ENCODE measurements at regions not wholly inside any gene's neighbourhood (a gene's known extent, or its start where the extent isn't known, plus 50 kb on each side); places are given as distances from the start of the nearest gene placed in this dataset.

DNA sequence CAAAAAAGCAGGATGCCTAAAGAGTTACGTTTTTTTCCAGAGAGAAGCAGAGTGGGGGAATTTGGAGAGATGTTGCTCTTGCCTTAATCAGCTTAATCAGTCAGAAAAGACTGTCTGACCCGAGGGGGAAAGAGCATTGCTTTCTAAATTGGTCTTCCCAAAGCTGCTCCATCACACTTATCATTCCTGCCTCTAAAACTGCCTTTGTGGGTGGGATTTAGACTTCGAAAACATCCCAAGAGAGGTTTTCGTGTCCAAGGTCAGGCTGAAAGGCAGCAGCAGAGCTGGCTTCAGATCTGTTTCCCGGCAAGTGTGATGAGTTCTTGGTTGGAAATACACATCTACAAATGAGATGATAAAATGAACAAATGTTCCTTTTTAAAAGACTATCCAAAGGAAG is 155.2 kb downstream of the SH2D1A start:
- Mint-ChIP-seq H3K9me3 (ENCODE audit: low read depth) (no peaks in the 10 kb centered on the region), H3K27ac (no peak overlapping the region), H3K4me3 (no peak overlapping the region), H3K4me1 (ENCODE audit: low read depth) (peaks cover 6% of the 10 kb centered on the region), H3K36me3 (no peaks in the 10 kb centered on the region), H3K27me3 (no peaks in the 10 kb centered on the region)

DNA sequence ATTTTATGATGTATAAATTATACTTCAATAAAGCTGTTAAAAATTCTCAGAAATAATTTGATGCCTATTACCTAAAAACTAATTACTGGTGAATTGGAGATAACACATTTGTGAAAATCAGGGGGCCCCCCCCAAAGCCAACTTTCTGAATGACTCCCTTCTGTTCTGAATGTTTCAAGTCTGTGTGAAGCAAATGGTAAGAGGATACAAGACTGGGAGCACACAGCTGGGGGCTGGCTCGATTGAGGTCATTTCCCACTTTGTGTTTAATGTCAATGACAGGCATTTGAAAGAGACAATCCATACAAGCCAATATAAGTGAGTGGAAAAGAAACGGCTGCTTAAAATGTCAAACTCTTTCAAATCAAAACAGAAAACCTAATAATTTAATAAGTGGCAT is 155.8 kb downstream of the SH2D1A start:
- H3K4me1 Mint-ChIP-seq (ENCODE audit: low read depth), result peaks cover 6% of the 10 kb centered on the region
- no peak overlapping the region for H3K27ac Mint-ChIP-seq
- H3K4me3 Mint-ChIP-seq, result no peak overlapping the region
- no peaks in the 10 kb centered on the region for H3K27me3 Mint-ChIP-seq
- H3K36me3 Mint-ChIP-seq, result no peaks in the 10 kb centered on the region
- H3K9me3 Mint-ChIP-seq (ENCODE audit: low read depth), result no peaks in the 10 kb centered on the region

DNA sequence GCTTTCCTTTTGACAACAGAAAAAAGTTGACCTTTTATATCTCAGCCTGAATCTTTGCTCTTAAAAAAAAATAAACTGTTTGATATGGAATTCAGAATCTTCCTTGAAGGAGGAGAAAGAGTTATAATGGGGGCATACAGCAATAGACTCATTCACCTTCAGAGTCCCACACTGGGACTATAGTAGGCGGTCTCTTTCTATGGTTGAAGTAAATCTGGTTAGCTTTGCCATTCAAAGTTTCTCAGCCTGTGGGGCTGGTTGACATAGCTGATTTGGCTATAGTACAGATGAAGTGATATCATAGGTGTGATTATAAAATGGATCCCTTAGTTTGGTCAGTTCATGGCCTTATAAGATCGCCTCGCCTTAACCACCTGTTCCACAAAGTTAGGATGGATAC is 156.2 kb downstream of the SH2D1A start:
- H3K9me3 Mint-ChIP-seq (ENCODE audit: low read depth), result no peaks in the 10 kb centered on the region
- no peak overlapping the region for H3K27ac Mint-ChIP-seq
- peaks cover 6% of the 10 kb centered on the region for H3K4me1 Mint-ChIP-seq (ENCODE audit: low read depth)
- H3K27me3 Mint-ChIP-seq, result no peaks in the 10 kb centered on the region
- no peaks in the 10 kb centered on the region for H3K36me3 Mint-ChIP-seq
- no peak overlapping the region for H3K4me3 Mint-ChIP-seq

DNA sequence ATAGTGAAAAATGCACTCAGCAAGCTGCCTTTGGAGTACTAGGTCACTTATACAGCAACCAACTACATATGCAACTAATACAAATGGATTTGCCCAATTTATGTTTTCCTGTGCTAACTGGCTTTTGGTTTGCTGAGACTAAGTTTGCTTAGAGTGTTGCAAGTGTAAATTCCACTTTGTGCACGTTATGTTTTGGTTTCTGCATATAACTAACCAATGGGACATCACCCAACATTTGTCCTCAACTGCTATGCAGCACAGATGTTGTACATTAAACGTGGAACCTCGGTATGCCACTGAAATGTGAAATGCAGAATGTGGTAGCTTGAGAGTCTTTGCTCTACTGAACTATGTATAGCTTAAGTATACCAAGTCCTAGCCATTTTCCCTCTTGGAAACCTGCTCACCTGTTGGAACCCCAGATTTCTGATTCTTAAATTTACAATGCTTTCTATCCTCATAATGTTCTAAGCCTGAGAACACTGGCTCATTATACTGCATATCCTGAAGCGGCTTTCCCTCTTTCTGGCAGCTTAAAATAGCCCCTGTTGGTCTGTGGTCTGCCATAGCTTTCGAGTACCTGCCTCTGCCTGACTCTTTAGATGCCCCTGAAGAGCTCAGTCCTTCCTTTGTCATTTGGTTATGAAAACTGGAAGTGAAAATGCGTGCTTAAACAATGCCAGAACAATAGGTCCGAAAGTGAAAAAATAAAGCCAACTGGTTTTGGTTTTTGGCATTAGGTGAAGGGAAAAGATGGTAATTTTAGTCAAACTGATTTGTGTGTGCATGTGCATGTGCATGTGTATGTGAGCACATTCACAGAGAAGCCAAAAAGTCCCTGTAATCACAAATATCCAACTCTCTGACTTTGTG is 158.0 kb downstream of the SH2D1A start:
- Mint-ChIP-seq H3K4me3 (no peak overlapping the region), H3K36me3 (no peaks in the 10 kb centered on the region), H3K9me3 (ENCODE audit: low read depth) (no peaks in the 10 kb centered on the region), H3K27me3 (no peaks in the 10 kb centered on the region), H3K4me1 (ENCODE audit: low read depth) (peaks cover 6% of the 10 kb centered on the region), H3K27ac (no peak overlapping the region)

DNA sequence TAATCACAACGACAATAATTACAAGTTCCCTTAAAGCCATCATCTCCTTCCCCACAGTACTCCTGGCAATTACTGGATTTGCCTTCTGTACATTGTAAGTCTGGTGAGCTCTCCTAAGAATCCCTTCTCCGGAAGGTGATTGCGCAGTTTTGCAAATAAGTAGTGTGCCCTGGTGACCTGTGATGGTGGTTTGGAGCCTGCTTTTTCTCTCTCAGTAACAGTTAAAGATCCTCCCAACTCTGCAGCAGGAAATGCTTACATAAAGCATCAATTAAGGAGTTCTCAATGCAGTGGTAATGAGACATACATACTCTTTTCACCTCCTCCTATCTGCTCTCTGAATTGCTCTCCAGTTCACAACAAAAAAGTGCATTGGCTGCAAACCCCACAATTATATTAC is 159.7 kb downstream of the SH2D1A start:
- H3K27me3 Mint-ChIP-seq, result no peaks in the 10 kb centered on the region

DNA sequence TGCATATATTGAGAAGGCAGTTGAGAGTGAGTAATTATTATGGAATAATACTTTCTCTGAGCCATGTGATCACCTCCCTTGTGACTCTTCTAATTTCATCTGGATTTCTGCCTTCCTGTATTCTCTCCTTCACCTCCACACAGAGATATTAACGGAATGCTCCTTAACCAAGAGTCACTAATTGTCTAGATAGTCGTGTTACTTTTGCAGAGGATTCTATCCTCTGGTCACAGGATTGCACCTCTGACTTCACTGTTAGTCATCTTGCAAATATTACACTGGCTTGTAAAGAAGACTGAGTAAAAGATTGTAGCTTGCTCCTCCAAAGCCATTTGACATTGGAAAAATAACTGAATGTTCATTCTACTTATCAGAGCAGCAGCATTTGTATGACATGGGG is 160.9 kb downstream of the SH2D1A start:
- H3K27me3 Mint-ChIP-seq, result no peaks in the 10 kb centered on the region
- H3K4me1 Mint-ChIP-seq (ENCODE audit: low read depth), result peaks cover 1% of the 10 kb centered on the region
- no peak overlapping the region for H3K4me3 Mint-ChIP-seq
- H3K9me3 Mint-ChIP-seq (ENCODE audit: low read depth), result no peaks in the 10 kb centered on the region
- H3K27ac Mint-ChIP-seq, result no peak overlapping the region
- H3K36me3 Mint-ChIP-seq, result no peaks in the 10 kb centered on the region

More for the DNA sequence above, 159.7 kb downstream of the SH2D1A start:
- H3K4me3 Mint-ChIP-seq, result no peak overlapping the region
- no peaks in the 10 kb centered on the region for H3K9me3 Mint-ChIP-seq (ENCODE audit: low read depth)
- H3K36me3 Mint-ChIP-seq, result no peaks in the 10 kb centered on the region
- no peak overlapping the region for H3K27ac Mint-ChIP-seq
- peaks cover 6% of the 10 kb centered on the region for H3K4me1 Mint-ChIP-seq (ENCODE audit: low read depth)

DNA sequence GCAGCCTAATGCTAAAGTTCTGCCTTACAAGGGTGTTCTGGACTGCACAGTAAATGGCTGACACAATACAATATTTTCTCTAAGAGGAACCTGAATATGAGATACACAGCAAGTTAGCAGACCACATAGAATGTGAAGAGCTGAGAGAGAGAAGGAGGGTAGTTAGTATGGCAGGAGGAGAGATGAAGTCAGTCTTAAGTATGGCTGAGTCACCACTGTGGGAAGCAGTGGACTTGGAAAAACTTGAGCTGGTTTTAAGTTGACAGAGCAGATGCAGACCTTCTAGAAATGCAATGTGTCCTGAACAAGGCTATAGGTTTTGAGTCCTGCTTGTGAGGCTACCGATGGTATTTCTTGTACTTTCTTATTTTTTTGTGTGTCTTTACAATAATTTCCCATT is 172.5 kb downstream of the SH2D1A start:
- Mint-ChIP-seq H3K27me3 (no peaks in the 10 kb centered on the region), H3K36me3 (no peaks in the 10 kb centered on the region), H3K4me3 (no peak overlapping the region), H3K9me3 (ENCODE audit: low read depth) (no peaks in the 10 kb centered on the region), H3K27ac (no peak overlapping the region), H3K4me1 (ENCODE audit: low read depth) (no peaks in the 10 kb centered on the region)

DNA sequence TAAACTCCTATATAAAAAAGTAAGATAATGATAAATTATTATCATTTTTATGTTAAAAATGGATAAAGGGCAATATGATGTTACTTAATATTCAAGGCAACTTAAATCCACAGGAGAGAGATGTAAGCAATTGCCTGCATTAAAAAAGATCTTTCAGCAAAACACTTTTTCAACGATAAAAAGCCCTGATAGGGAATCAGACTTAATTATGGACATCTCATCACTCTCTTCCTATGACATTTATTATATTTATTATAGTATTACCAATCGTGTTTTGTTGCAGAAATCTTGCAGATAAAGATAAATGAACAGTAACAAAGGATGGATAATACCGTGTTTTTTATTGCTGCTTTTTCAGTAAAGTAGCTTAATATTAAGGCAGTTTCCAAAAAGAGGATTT is 178.5 kb downstream of the SH2D1A start:
- H3K9me3 Mint-ChIP-seq (ENCODE audit: low read depth), result no peaks in the 10 kb centered on the region
- H3K27ac Mint-ChIP-seq, result no peak overlapping the region
- no peaks in the 10 kb centered on the region for H3K4me1 Mint-ChIP-seq (ENCODE audit: low read depth)
- H3K4me3 Mint-ChIP-seq, result no peak overlapping the region
- no peaks in the 10 kb centered on the region for H3K27me3 Mint-ChIP-seq
- peaks cover 5% of the 10 kb centered on the region for H3K36me3 Mint-ChIP-seq

DNA sequence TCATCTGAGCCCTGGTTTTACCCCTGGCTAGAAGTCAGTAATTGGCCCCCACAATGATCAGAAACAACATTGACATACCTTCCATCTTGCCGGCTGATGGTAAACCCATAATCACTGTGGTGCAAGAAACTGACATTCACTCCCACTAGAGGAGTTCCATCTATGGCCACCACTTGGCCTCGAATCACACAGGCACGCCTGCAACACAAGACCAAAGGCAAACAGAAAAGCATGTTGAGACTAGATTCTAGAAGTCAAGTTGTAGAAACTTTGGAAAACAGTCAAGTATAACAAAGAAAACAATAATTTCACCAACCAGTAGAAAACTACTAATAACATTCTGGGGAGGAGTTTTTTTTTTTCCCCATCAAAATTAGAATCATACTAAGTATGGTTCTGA is 183.4 kb downstream of the SH2D1A start:
- H3K36me3 Mint-ChIP-seq, result peaks cover 5% of the 10 kb centered on the region
- no peaks in the 10 kb centered on the region for H3K27me3 Mint-ChIP-seq
- no peak overlapping the region for H3K4me3 Mint-ChIP-seq

DNA sequence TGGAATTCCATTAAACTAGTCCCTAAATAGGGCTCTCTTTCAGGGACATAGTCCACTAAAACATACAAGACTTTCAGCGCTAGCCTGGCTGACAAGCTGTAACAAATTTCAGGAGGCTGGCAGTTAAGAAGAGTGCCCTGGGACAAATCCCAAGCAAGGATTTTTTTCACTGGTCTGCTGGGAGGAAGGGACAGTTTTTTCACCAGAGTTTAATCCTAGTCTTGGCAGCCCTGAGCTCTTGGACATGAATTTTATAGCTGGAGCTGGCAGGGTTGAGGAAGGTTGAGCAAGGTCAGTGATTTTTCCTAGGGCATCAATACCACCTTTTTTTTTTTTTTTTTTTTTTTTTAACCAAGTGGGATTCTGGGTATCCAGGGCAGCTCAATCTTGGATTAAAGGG is 184.4 kb downstream of the SH2D1A start:
- H3K9me3 Mint-ChIP-seq (ENCODE audit: low read depth), result no peaks in the 10 kb centered on the region
- H3K4me3 Mint-ChIP-seq, result no peak overlapping the region
- H3K27ac Mint-ChIP-seq, result no peak overlapping the region
- no peaks in the 10 kb centered on the region for H3K4me1 Mint-ChIP-seq (ENCODE audit: low read depth)
- no peaks in the 10 kb centered on the region for H3K27me3 Mint-ChIP-seq
- H3K36me3 Mint-ChIP-seq, result peaks cover 5% of the 10 kb centered on the region

More for the DNA sequence above, 183.4 kb downstream of the SH2D1A start:
- H3K4me1 Mint-ChIP-seq (ENCODE audit: low read depth), result no peaks in the 10 kb centered on the region
- H3K9me3 Mint-ChIP-seq (ENCODE audit: low read depth), result no peaks in the 10 kb centered on the region
- H3K27ac Mint-ChIP-seq, result no peak overlapping the region

DNA sequence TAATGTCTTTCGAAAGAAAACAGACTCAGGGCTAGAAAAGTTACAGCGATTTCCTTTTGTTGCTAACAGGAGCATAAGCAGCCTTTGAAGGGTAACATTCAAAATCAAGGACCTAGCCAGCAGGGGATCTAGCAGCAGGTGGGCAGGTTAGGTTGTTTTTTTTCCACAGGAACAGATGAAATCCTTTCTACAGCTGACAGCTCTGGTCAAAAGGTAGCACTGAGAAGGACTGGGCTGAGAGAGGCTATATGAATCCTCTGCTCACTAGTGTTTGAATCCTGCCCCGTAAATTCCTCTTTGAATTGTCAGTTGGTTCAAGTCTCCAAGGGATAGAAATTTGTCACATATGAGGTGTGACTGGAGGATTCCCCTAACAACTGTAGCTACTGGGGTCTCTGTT is 188.2 kb downstream of the SH2D1A start:
- H3K27me3 Mint-ChIP-seq, result no peaks in the 10 kb centered on the region
- H3K4me1 Mint-ChIP-seq (ENCODE audit: low read depth), result no peaks in the 10 kb centered on the region
- peaks cover 3% of the 10 kb centered on the region for H3K36me3 Mint-ChIP-seq
- H3K27ac Mint-ChIP-seq, result no peak overlapping the region
- H3K4me3 Mint-ChIP-seq, result no peak overlapping the region
- H3K9me3 Mint-ChIP-seq (ENCODE audit: low read depth), result no peaks in the 10 kb centered on the region

DNA sequence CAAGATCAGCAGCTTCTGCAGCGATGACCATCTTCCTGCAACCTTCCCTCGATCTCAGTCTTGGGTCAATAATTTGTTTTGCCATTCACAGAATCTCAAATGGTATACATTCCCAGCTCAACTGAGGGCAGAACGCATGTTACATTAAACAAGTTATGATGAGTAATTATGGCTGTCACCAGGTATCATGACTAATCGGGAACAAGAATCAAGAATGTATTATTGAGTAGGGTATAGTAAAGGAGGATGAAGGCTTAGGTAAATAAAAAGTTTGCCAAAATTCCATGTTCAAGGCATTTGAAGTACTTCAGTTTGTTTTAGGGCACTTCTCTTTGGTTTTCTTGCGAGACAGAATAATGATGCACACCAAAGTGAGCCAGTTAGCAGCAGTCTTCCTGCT is 194.1 kb downstream of the SH2D1A start:
- Mint-ChIP-seq H3K27me3 (no peaks in the 10 kb centered on the region), H3K9me3 (ENCODE audit: low read depth) (no peaks in the 10 kb centered on the region), H3K27ac (no peak overlapping the region)

DNA sequence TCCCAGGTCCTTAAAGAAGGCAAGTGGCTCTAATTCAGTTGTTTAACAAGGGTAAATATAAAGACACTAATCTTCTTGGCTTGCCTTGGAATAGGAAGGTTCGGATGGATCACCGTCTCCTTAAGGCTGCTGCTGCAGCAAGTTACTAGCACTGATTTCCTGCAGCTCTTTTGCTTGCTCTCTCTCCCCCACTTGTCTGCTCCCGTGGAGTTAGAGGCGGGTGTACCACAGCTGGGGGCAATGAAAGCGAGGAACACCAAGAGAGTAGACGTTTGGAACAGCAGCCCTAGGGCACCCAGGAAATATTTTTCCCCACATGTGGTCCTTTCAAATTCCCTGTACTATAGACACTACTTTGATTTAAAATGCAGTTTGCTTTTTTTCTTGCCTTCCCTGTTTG is 202.2 kb downstream of the SH2D1A start:
- H3K4me3 Mint-ChIP-seq, result no peak overlapping the region
- H3K4me1 Mint-ChIP-seq (ENCODE audit: low read depth), result no peaks in the 10 kb centered on the region
- no peaks in the 10 kb centered on the region for H3K36me3 Mint-ChIP-seq
- H3K9me3 Mint-ChIP-seq (ENCODE audit: low read depth), result no peaks in the 10 kb centered on the region
- H3K27ac Mint-ChIP-seq, result no peak overlapping the region
- no peaks in the 10 kb centered on the region for H3K27me3 Mint-ChIP-seq

More for the DNA sequence above, 194.1 kb downstream of the SH2D1A start:
- no peaks in the 10 kb centered on the region for H3K36me3 Mint-ChIP-seq
- H3K4me3 Mint-ChIP-seq, result no peak overlapping the region
- no peaks in the 10 kb centered on the region for H3K4me1 Mint-ChIP-seq (ENCODE audit: low read depth)

DNA sequence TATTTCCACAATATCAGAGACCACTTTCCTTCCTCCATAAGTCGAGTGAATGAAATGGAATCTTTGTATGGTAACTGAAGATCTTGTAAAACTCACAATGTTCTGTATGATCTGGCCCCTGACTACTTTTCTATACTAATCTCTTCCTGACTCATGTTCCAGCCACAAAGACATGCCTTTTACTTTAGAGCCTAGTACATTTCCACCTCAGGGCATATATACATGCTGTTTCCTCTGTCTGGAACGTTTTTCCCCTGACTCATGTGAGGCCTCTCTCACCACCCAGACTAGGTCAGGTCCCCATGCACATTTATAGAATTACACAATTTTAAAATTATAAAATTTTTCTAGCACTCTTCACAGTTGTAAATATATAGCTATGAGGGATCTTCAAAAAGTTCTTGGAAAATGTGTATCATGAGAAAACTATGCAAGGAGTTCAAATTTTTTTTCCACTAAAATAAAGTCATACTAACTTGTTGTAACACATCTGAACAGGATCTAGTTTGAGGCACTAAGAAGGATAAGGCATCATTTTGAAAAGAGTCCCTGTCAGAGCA is 208.8 kb downstream of the SH2D1A start:
- H3K4me1 Mint-ChIP-seq (ENCODE audit: low read depth), result no peaks in the 10 kb centered on the region
- no peaks in the 10 kb centered on the region for H3K9me3 Mint-ChIP-seq (ENCODE audit: low read depth)
- H3K27ac Mint-ChIP-seq, result no peak overlapping the region
- H3K27me3 Mint-ChIP-seq, result no peaks in the 10 kb centered on the region
- H3K36me3 Mint-ChIP-seq, result no peaks in the 10 kb centered on the region
- no peak overlapping the region for H3K4me3 Mint-ChIP-seq

DNA sequence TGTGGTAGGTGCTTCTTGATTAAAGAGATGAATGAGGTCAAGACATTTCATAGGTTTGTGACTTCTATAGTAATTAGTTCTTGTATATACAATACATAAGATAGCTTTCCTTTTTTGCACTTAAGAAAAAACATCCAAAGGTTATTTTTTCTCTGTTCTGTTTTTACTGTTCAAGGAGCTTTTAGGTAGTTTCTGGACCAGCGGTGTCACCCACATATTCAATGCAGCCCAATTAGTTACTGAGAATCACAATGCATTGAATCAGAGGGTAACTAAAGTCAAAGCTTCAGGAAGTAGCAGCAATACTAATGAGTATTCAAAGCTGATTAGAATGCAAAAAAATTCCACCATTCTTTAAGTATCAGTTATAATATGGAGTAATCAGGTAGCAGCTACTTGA is 211.6 kb downstream of the SH2D1A start:
- Mint-ChIP-seq H3K4me1 (ENCODE audit: low read depth) (no peaks in the 10 kb centered on the region), H3K27ac (no peak overlapping the region), H3K9me3 (ENCODE audit: low read depth) (no peaks in the 10 kb centered on the region), H3K4me3 (no peak overlapping the region), H3K36me3 (no peaks in the 10 kb centered on the region), H3K27me3 (no peaks in the 10 kb centered on the region)

DNA sequence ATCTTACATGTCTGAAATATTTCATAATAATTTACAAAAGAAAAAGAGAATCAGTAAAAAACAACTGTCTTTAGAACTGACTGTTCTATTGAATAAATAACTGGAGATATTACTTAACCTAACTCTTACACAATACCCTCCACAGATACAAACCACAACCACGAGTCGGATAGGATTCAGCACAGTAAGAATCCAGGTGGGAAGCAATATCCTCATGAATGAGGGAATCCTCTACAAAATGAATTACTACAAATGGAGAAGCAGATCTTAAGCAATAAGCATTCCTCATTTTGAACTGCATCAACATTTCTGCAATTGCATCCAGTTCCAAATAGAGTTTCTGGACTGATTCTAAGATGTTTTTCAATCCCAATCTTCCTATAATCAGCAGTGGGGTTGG is 227.1 kb downstream of the SH2D1A start:
- Mint-ChIP-seq H3K36me3 (peaks cover 2% of the 10 kb centered on the region), H3K4me3 (no peak overlapping the region), H3K27me3 (no peaks in the 10 kb centered on the region), H3K4me1 (ENCODE audit: low read depth) (no peaks in the 10 kb centered on the region), H3K27ac (no peak overlapping the region), H3K9me3 (ENCODE audit: low read depth) (no peaks in the 10 kb centered on the region)
